NCI-H446 treated with DMSO at 0.1 percent for 48 hours (cell line): ENCODE measurements at regions not wholly inside any gene's neighbourhood (a gene's known extent, or its start where the extent isn't known, plus 50 kb on each side); places are given as distances from the start of the nearest gene placed in this dataset.

Experiments used
- DNase-seq: peaks from one replicate; lab custom pipeline; 2025; lab: John Stamatoyannopoulos, UW

DNA sequence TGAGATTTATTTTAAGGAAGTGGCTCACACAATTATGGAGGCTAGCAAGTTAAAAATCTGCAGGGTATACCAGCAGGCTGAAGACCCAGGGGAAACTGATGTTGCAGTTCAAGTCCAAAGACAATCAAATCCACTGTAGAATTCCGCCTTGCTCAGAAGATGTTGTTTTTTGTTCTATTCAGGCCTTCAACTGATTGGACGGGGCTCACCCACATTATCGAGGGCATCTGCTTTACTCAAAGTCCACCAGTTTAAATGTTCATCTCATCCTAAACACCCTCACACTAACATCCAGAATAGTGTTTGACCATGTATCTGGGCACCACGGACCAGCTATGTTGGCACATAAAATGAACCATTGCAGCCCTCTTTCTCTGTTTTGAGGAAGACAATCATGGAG, 211.2 kb upstream of the GPR26 start:
- DNase-seq = no peak

- DNase-seq = no peak
These were observed 210.3 kb upstream of the GPR26 start for GRCh38 chr10:123455861-123456260.

- DNase-seq = no peak
These were observed 207.2 kb upstream of the GPR26 start for GRCh38 chr10:123458933-123459332.

- no peak for DNase-seq
These were observed 206.6 kb upstream of the GPR26 start for GRCh38 chr10:123459371-123460091.

- no peak for DNase-seq
These were observed 203.9 kb upstream of the GPR26 start for GRCh38 chr10:123462246-123462645.

DNA sequence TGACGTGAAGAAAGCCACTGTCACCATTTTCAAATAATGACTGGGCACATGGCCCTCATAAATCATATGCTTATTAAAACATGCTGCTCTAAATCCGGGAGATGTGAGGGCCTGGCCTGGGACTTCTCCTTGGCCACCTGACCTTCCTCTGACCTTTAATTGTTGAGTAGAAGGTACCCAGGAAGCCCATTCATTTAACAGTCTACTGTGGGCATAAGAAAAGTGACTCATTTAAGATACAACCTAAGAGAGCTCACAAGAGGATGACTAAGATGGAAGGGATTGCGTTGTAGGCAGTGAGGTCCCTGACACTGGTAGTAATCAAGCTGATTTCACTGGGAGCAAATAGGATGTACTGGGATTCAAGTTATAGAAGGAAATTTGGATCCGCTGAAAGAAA, 203.4 kb upstream of the GPR26 start:
- no peak for DNase-seq

GRCh38 chr10:123463181-123463580, 203.0 kb upstream of the GPR26 start:
- DNase-seq = no peak

DNA sequence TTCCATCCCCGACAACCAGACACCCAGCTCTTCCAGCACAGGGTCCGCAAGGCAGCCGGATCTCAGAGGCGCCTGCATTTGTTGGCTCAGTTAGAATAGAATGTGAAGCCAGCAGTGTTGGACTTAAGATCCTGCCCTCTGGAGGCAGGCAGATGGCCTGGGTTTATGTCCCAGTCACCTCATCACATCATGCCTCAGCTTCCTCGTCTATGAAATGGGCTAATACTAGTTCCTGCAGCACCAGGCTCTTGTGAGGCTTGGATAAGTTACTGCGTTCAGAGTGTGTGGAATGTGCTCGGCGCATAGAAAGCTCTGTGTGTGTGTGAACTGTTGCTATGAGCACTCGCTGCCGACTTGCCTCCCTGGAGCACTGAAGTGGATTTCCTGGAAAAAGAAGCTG, 202.5 kb upstream of the GPR26 start:
- DNase-seq = no peak

GRCh38 chr10:123464430-123465323, 201.5 kb upstream of the GPR26 start:
- no peak for DNase-seq

GRCh38 chr10:123470336-123470921, 195.7 kb upstream of the GPR26 start:
- no peak for DNase-seq

DNA sequence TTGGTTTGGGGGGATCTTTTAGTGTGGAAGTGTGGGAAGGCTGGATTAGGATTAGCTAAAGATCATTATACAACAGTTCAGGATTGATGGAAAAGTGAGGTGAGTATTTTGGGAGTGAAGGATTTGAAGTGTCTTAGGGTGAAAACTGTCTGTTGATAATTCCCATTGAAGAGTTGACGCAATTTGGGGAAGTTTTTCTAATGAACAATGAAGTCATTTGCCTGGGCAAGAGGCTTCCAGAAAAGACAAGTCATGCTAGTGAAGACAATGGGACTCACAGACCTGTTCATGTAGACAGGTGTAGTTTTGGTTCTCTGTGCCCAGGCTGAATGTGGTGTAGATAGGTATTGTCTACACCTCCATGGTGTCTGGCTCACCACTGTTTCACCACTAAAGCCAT, 194.3 kb upstream of the GPR26 start:
- DNase-seq = no peak

DNA sequence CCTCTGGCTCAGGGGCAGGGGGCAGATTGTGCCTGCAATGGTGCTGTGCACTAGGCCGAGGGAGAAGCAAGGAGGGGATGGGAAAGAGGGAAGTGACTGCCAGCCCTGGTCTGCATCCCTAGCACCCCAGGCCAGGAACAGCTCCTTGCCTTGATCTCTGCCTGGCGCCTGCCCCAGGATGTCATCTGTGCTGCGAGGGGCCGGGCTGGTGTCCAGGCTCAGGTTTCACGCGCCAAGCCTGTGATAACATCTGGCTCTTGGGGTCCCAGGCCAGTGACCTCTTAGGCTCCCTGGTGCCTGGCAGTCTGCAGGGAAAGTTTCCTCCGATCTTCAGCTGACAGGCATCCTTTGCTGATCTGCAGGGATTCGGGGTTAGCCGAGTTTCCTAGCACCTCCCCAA, 193.5 kb upstream of the GPR26 start:
- DNase-seq = no peak

DNA sequence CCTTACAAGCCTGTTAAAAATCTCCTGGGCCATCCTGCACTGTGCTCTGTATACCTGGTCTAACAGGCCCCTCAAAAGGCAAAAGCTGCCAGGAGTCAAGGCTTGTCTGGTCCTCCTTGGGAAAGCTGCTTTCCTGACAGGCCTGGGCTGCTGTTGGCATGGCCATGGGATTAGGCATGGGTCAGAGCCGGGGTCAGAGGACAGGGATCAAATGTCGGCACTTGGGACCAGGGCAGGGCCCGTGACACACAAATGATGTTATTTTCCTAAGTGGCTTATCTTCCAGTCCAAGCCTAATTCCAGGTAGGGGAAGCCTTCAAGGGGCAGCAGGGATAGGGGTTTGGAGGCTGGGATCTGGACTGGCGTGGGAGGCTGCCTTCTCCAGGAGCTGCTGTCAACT, 191.5 kb upstream of the GPR26 start:
- no peak for DNase-seq

DNA sequence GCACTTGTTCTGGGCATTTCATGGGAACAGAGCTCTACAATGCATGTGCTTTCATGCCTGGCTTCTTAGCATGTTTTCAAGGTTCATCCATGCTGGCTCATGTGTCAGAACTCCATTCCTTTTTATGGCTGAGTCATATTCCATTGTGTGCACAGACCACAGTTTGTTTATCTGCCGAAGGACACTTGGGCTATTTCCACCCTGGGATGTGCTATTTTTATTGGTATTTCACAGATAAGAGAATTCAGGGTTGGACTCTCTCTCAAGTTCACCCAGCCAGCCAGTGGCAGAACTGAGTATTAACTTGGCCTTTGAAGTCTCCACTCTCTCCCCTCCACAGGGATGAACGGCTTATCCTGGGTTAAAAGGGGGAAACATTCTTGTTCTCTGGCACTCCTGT, 190.7 kb upstream of the GPR26 start:
- DNase-seq = no peak

DNA sequence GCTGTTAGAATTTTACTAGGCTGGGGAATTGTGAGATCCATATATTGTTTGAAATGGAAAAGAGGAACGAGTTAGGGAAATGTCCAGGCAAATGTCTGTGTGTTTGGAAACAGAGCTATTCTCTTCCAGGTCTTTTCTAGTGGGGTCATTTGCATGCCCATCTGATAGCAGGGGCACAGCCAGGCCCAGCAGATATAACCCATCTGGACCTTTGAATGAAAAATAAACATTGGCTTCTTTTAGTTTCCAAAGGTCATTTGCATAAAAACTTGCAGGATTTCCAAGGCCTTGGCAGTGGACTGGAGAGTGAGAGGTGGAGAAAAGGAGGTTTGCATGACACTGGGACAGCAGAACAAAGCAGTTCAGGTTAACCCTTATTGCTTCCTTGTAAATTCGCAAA, 188.0 kb upstream of the GPR26 start:
- no peak for DNase-seq

DNA sequence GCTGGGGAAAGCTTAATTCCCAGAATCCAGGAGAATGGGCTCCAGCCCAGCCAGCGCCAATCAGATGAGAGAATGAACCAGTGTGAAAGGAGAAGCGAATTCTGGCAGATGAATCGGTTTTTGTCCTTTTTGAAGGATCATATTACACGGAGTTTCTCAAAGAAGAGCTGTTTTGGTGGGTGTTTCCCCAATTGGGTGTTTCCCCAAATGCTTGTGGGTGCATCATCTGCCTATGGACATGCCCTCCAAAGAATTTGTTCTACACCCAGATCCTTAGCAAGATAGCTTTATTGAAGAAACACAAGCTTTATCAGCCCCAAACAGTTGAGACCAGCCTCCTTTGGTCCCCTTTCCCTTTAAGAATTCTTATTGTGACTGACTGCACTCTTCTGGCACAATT, 186.5 kb upstream of the GPR26 start:
- no peak for DNase-seq

DNA sequence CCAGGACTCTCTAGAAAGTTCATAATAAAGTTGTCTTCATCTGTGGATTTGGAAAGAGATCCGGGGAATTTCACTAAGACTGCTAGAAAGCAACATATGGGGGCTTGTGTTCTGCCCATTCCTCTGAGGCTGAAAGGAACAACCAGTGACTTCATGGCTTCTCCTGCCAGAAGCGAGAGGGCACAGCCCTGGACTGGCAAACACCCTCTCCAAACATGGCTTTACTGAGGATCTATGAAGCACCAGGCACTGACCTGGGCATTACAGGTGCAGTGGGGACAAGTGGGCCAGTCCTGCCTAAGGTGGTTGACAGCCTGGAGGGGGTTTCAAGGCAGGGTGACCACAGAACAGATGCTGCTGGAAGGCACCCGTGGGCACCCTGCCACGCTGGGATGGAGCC, 185.8 kb upstream of the GPR26 start:
- DNase-seq = no peak

DNA sequence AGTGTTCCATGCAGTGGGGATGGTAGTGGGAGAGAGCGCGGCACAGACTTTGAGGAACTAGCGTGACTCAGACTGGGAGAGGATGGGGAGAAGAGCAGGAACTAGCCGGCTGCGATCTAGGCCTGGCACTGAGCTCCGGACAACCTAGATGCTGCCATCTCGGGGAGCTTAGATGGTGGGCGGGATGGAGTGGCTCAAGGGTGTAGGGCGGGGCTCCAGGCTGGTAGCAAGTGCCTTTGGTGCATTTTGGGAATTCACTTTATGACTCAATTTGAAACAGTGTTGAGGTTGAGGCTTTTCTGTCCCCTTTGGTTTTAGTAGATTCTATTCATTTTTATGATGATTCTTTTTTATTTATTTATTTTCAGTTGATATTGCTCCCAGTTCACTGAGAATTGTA, 185.3 kb upstream of the GPR26 start:
- DNase-seq = no peak

- no peak for DNase-seq
These were observed 181.4 kb upstream of the GPR26 start for GRCh38 chr10:123484722-123485121.

GRCh38 chr10:123485341-123485960, 180.7 kb upstream of the GPR26 start:
- no peak for DNase-seq

DNA sequence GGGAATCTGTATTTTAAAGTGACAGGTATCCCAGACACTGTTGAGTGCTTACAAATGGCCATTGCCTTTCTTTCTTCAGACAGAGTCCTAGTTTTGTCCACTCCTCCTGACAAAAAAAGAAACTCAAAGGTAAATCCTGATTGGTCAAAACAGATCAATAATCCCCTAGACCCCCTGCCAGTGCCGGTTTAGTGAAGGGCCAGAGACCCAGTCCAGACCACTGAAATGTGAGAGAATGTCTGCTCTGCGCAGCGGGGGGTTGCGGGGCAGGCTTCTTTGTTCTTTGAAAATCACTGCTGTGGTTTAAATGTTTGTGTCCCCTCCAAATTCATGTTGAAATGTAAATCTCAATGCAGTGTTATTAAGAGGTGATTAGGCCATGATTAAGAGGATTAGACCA, 177.7 kb upstream of the GPR26 start:
- DNase-seq = no peak

DNA sequence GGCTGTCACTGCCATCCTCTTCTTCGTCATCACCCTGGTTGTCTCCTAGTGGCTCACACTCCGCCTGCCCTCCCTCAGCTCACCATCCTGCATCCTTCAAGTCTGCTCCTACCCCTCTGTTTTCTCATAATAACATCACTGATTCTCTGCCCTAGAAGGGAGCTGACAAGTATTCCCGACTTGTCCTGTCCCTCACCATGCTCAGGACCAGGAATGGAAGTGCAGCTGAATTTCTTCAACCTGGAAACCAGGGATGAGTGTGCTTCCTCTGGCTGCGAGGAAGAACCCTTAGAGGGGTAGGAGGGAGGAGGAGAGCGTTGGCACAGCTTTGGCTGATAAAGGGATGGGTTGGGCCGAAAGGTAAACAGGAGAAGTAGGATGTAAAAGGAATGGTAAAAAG, 174.8 kb upstream of the GPR26 start:
- no peak for DNase-seq

DNA sequence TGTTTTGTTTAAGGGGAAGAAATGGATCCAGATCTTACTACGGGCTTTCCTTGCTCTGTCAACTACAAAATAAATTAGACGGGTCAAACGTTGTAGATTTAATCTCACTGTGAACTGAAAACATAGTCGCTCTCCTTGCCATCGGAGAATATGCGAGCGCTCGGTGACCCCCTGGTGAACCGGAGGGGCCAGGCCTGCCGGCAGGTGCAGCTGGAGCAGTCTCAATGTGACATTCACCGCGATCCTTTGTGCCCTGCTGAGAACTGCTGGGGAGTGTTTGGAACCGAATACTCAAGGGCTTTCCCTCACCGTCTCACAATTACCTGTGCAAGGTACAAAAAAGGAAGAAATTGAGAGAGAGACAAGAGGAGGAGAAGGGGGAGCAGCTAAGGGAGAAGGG, 174.1 kb upstream of the GPR26 start:
- no peak for DNase-seq
